ENCODE measurements at regions not wholly inside any gene's neighbourhood (a gene's known extent, or its start where the extent isn't known, plus 50 kb on each side); places are given as distances from the start of the nearest gene placed in this dataset.

GRCh38 chr2:215590010-215590745 is 154.3 kb upstream of the FN1 start:
- DNase-seq (ENCODE audit: low spot score), result no peak
- CTCF ChIA-PET, result no interaction called here

GRCh38 chr2:215583881-215584280 is 148.0 kb upstream of the FN1 start:
- DNase-seq (ENCODE audit: low spot score), result no peak
- POLR2A ChIA-PET (ENCODE audit: low non-redundant PET), result no interaction called here
- no peak overlapping the region for H3K27ac ChIP-seq
- no peak for TF ChIP-seq CTCF (conservative IDR thresholded peaks at IDR 0.05; ENCODE audit: low read depth)
- CTCF ChIA-PET, result no interaction called here

More at GRCh38 chr2:215590010-215590745, 154.3 kb upstream of the FN1 start:
- H3K27ac ChIP-seq, result no peak overlapping the region
- POLR2A ChIA-PET (ENCODE audit: low non-redundant PET), result no interaction called here
- TF ChIP-seq CTCF (conservative IDR thresholded peaks at IDR 0.05; ENCODE audit: low read depth), result no peak

GRCh38 chr2:215579809-215580208 is 143.9 kb upstream of the FN1 start:
- peak; percentile 44 for DNase-seq (ENCODE audit: low spot score)
- POLR2A ChIA-PET (ENCODE audit: low non-redundant PET), result no interaction called here
- no peak for TF ChIP-seq CTCF (conservative IDR thresholded peaks at IDR 0.05; ENCODE audit: low read depth)
- H3K27ac ChIP-seq, result no peak overlapping the region
- CTCF ChIA-PET, result no interaction called here

GRCh38 chr2:215577356-215577755 is 141.5 kb upstream of the FN1 start:
- ChIA-PET POLR2A (ENCODE audit: low non-redundant PET) (no interaction called here), CTCF (no interaction called here)
- no peak for TF ChIP-seq CTCF (conservative IDR thresholded peaks at IDR 0.05; ENCODE audit: low read depth)
- DNase-seq (ENCODE audit: low spot score), result peak; percentile 13
- H3K27ac ChIP-seq, result no peak overlapping the region

- H3K27ac ChIP-seq, result no peak overlapping the region
- DNase-seq (ENCODE audit: low spot score), result no peak
- no peak for TF ChIP-seq CTCF (conservative IDR thresholded peaks at IDR 0.05; ENCODE audit: low read depth)
- ChIA-PET CTCF (no interaction called here), POLR2A (ENCODE audit: low non-redundant PET) (no interaction called here)
These were observed 140.7 kb upstream of the FN1 start for GRCh38 chr2:215576572-215576971.

- DNase-seq (ENCODE audit: low spot score), result no peak
- ChIA-PET POLR2A (ENCODE audit: low non-redundant PET) (no interaction called here), CTCF (no interaction called here)
- TF ChIP-seq CTCF (conservative IDR thresholded peaks at IDR 0.05; ENCODE audit: low read depth), result no peak
- H3K27ac ChIP-seq, result no peak overlapping the region
These were observed 137.6 kb upstream of the FN1 start for GRCh38 chr2:215573496-215573895.
